GM21526 (cell line): ENCODE measurements at regions not wholly inside any gene's neighbourhood (a gene's known extent, or its start where the extent isn't known, plus 50 kb on each side); places are given as distances from the start of the nearest gene placed in this dataset.

Experiments
- ATAC-seq: cut with Tn5 transposase; IDR thresholded peaks from one replicate; pipeline ENCODE4 v1.9.1; 2021; ENCODE audit warnings: moderate library complexity; ENCODE audit not compliant: unreplicated experiment, low FRiP score

- ATAC-seq, result no peak
Observed at GRCh38 chr4:54794579-54794978, 136.8 kb downstream of the KIT start.

DNA sequence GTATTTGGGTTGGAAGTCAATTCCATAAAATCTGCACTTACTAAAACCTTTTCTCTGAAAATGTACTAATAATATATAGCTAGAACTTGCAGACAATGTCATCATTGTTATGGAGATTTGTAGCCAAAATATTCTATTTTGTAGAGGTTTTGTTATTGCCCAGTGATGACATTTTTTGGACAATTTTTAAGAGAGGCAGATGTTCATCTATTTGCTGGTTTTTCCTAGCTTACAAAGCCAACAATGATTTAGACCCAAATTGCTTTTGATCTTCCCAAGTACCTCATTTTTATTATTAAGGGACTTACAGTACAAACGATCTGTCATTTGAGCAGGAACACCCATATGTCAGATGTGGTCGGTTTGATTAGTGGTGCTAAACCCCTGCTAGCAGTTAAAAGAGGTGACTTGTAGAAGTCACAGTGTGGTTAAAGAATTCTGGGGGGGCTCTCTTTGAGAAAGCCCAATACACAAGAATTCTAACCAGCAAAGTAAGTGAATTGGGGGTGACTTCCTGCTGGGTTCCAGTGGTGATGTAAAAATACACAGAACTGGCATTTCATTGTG lies 136.2 kb downstream of the KIT start:
- ATAC-seq, result no peak
